Right forelimb (tissue), 1 donor: ENCODE measurements at regions not wholly inside any gene's neighbourhood (a gene's known extent, or its start where the extent isn't known, plus 50 kb on each side); places are given as distances from the start of the nearest gene placed in this dataset.
A peak's percentile ranks its signal among the peaks of the same experiment; 100 is the strongest.
"Not testable (repeated sequence)": the region's sequence is repeated elsewhere in the genome, so short reads cannot be mapped to it uniquely, and the experiment has no call there.

Source experiments
- DNase-seq: peaks from one replicate; pipeline ENCODE4 v3.0.0-alpha.2; 2018

DNA sequence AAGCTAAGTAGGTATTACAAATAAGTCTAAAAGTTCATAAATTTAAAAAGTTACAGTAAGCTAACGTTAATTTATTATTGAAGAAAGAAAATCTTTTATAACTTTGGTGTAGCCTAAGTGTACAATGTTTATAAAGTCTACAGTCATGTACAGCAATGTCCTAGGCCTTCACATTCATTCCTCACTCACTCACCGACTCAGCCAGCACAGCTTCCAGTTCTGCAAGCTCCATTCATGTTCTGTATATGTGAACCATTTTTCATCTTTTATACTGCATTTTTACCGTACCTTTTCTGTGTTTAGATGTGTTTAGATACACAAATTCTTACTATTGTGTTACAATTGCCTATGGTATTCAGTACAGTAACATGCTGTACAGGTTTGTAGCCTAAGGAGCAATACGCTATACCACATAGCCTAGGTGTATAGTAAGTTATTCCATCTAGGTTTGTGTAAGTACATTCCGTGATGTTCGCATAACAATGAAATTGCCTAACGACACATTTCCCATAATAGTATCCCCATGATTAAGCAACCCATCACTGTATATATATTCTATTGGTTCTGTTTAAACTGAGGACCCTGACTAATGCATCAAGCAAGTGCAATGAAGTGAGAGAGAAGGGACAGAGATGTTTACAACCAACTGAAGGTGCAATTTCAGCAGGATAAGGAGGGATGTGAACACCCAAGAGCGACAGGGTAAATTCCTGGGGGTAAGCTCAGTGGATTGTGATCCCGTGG is 88.9 kb upstream of the TRIO start:
- DNase-seq = no peak

DNA sequence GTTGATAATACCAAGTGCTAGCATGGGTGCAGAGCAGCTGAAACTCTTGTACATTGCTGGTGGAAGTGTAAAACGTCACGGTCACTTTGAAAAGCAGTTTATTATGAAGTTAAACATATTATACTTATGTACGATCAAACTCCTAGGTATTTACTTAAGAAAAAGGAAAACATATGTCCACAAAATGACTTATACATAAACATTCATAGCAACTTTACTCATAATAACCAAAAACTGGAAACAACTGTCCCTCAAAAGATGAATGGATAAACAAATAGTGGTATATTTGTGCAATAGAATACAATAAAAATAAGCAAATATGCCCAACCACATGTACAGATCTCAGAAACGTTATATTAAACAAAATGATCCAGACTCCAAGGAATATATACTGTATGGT is 92.3 kb upstream of the TRIO start:
- DNase-seq = no peak

- no peak for DNase-seq
These were observed 94.7 kb upstream of the TRIO start for GRCh38 chr5:14048434-14048833.

- DNase-seq = no peak
These were observed 97.2 kb upstream of the DNAH5 start for GRCh38 chr5:14041528-14042192.

- DNase-seq = no peak
These were observed 96.1 kb upstream of the DNAH5 start for GRCh38 chr5:14040542-14040941.

DNA sequence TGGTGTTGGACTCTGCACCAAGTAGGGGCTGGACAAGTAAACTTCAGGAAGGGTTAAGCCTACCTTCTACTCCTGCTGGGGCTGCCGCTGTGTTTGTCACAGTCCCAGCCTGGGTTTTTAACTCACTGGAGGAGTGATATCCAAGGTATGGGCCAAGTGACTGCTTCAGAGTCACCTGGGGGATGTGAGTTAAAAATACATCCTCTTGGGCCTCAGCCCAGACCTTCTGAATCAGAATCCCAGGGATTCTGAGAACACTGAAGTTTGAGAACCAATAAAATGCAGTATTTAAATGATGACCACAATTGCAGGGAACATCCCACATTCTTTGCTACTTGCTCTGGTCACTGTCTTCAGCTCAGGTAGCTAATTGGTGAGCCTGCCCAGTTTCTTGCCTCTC is 95.1 kb upstream of the DNAH5 start:
- DNase-seq = no peak

GRCh38 chr5:14039063-14039462 is 94.6 kb upstream of the DNAH5 start:
- DNase-seq = no peak

GRCh38 chr5:14038341-14038959 is 94.0 kb upstream of the DNAH5 start:
- DNase-seq = no peak

- DNase-seq = no peak
These were observed 92.5 kb upstream of the DNAH5 start for GRCh38 chr5:14036947-14037346.

- DNase-seq = no peak
These were observed 92.0 kb upstream of the DNAH5 start for GRCh38 chr5:14036514-14036913.

GRCh38 chr5:14035859-14036503 is 91.5 kb upstream of the DNAH5 start:
- DNase-seq = peak; percentile 67

DNA sequence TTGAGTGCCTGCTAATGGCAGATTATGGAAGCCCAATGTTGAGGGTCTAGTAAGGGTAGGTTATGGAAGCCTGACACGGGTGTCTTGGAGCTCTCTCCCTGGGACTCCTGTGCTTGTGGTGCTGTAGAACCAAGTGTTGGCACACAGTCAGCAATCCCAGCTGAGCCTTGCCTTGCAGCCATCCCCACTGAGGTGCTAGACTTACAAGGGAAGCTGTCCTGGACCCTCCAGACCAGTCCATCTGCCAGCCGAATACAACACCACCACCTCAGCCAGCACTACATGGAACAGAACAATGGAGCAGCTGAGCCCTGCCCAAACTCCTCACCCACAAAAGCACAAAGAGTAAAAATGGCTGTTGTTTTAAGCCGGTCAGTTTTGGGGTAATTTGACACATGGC is 90.5 kb upstream of the DNAH5 start:
- DNase-seq = no peak

GRCh38 chr5:14032918-14033317 is 88.4 kb upstream of the DNAH5 start:
- DNase-seq = no peak

- no peak for DNase-seq
These were observed 84.6 kb upstream of the DNAH5 start for GRCh38 chr5:14028938-14029584.

DNA sequence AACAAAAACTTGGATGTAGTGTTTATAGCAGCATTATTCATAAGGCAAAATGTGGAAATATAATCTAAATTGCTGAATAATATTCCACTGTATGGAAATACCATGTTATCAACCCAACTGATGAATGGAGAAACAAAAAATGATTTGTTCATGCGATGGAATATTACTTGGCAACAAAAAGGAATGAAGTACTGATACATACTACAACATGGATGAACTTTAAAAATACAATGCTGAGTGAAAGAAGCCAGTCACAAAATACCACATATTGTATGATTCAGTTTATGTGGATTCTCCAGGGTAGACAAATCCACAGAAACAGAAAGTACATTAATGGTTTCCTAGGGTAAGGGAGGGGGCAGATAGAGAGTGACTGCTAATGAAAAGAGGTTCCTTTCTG is 83.7 kb upstream of the DNAH5 start:
- no peak for DNase-seq

GRCh38 chr5:14025569-14026286 is 81.2 kb upstream of the DNAH5 start:
- DNase-seq = no peak

DNA sequence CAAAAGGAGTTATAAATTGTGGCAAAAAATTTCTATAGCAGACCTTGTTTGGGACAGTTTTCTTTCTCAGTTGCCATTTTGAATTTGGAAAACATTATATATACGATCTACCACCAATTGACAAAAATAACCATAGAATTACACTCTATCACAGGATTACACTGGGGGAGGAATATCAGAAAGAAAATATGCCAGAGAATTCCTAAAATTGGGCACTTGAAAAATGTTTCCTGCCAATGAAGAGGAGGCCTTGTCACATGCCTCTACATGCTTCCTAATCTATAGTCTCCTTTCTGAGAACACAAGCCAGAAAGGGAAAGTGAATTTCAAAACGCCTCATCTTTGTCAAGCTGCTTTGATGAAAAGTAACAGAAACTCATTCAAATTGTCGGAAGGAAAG is 78.5 kb upstream of the DNAH5 start:
- DNase-seq = no peak

GRCh38 chr5:14020944-14021343 is 76.5 kb upstream of the DNAH5 start:
- not testable (repeated sequence) for DNase-seq

- DNase-seq = no peak
These were observed 75.3 kb upstream of the DNAH5 start for GRCh38 chr5:14019768-14020290.

DNA sequence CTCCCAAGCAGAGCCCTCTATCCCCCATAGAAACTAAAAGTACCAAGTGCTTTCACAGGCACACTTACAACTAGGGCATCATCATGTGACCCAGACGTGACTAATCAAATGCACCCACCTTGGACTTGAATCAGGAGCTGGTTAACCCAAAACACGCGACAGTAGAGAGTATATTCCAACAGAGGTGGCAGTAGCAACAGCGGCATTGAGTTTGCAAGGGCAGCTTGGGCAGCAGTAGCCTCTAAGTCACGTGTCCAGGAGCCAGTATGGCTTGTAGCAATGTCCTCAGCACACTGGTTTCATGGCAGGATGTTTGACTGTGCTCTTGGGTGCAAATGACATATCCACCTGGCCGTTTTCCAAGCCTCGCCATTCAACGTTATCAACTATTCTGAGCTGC is 73.4 kb upstream of the DNAH5 start:
- no peak for DNase-seq

GRCh38 chr5:14016549-14016948 is 72.1 kb upstream of the DNAH5 start:
- no peak for DNase-seq
